GM12878 (cell line): ENCODE measurements at regions not wholly inside any gene's neighbourhood (a gene's known extent, or its start where the extent isn't known, plus 50 kb on each side); places are given as distances from the start of the nearest gene placed in this dataset.

ENCODE experiments used
- ATAC-seq: fragments of 200-7000 bp; cut with Tn5 transposase; 3 replicates; pipeline ENCODE4 v1.9.1; 2020; ENCODE audit warnings: mild to moderate bottlenecking, moderate library complexity
- BruUV-seq: library from RNA; stranded (reverse); fragments of 400-500 nt; replicated peaks from 2 replicates; lab custom pipeline; 2021; lab: Mats Ljungman, UMichigan
- CTCF ChIA-PET: fragments of 300-600 bp; sonication (Branson Sonifier 250); formaldehyde crosslinking; extraction: SDS; loops from one replicate; lab custom pipeline; 2021; ENCODE audit warnings: inconsistent platforms; lab: Yijun Ruan, JAX
- POLR2A ChIA-PET: fragments of 350-600 bp; formaldehyde crosslinking; extraction: SDS; loops from one replicate; lab custom pipeline; 2021; ENCODE audit warnings: inconsistent platforms; lab: Charles Lee
- RAD21 ChIA-PET: fragments of 300-600 bp; sonication (Branson Sonifier 250); formaldehyde crosslinking; loops from one replicate; lab custom pipeline; 2023; ENCODE audit warnings: antibody characterized with exemption; ENCODE audit not compliant: unreplicated experiment; lab: Charles Lee
- SMC1A ChIA-PET: fragments of 300-600 bp; sonication (Branson Sonifier 250); formaldehyde crosslinking; loops from one replicate; lab custom pipeline; 2023; ENCODE audit not compliant: unreplicated experiment, uncharacterized antibody; lab: Charles Lee
- DNase-seq: peaks from one replicate; pipeline ENCODE4 v3.0.0-alpha.2; 2011; ENCODE audit warnings: low read depth, low spot score
- FAIRE-seq: peaks from 3 replicates; lab custom pipeline; 2011; peaks lifted over from hg19 to GRCh38; lab: Jason Lieb, UNC
- H2AFZ ChIP-seq: 2 replicates; pipeline ENCODE4 v1.6.0; 2011; ENCODE audit warnings: low read depth, low read length, control low read depth; ENCODE audit not compliant: control insufficient read depth
- H3K27ac ChIP-seq: 2 replicates; pipeline ENCODE4 v1.5.1; 2011; ENCODE audit warnings: control low read depth; ENCODE audit not compliant: control insufficient read depth, insufficient read depth
- H3K27me3 ChIP-seq, 2 experiments: replicated peaks in 1 of 2; 2 replicates each; pipeline versions ENCODE4 v1.6.0 to v1.6.1; 2011; ENCODE audit warnings: low read length in 1 of 2; ENCODE audit not compliant: control insufficient read depth in 2 of 2, insufficient read depth in 2 of 2
- H3K36me3 ChIP-seq, 2 experiments: 2 replicates each; pipeline ENCODE4 v1.5.1; 2011; ENCODE audit warnings: low read length in 1 of 2; ENCODE audit not compliant: control insufficient read depth in 2 of 2, insufficient read depth in 2 of 2
- H3K4me1 ChIP-seq: 2 replicates; pipeline ENCODE4 v1.6.1; 2011; ENCODE audit warnings: mild to moderate bottlenecking, low read length, moderate library complexity, mixed read lengths; ENCODE audit not compliant: control insufficient read depth, insufficient read depth
- H3K4me2 ChIP-seq: 2 replicates; pipeline ENCODE4 v1.6.0; 2011; ENCODE audit warnings: control low read depth; ENCODE audit not compliant: control insufficient read depth, insufficient read depth
- H3K4me3 ChIP-seq: fragments of 200-600 bp; sonication (generic); 2 replicates; pipeline ENCODE4 v1.5.1; 2016
- H3K79me2 ChIP-seq: 2 replicates; pipeline ENCODE4 v1.6.0; 2011; ENCODE audit warnings: low read length; ENCODE audit not compliant: control insufficient read depth, insufficient read depth
- H3K9ac ChIP-seq: 2 replicates; pipeline ENCODE4 v1.8.0; 2011; ENCODE audit warnings: low read length, control low read depth, mixed read lengths; ENCODE audit not compliant: control insufficient read depth, insufficient read depth
- H3K9me3 ChIP-seq: replicated peaks from 3 replicates; pipeline ENCODE4 v1.5.1; 2011; ENCODE audit warnings: mild to moderate bottlenecking, low read length; ENCODE audit not compliant: control insufficient read depth, insufficient read depth
- H4K20me1 ChIP-seq: 2 replicates; pipeline ENCODE4 v1.6.0; 2011; ENCODE audit not compliant: control insufficient read depth, insufficient read depth
- BHLHE40 ChIP-seq, 2 experiments: fragments of 450-650 bp in 1 of 2; IDR thresholded peaks; 2 replicates each; pipeline ENCODE4 v1.6.1; 2011 to 2017; ENCODE audit warnings: low read depth in 2 of 2, borderline replicate concordance in 1 of 2, improper control_type of control experiment in 1 of 2, low read length in 1 of 2, mild to moderate bottlenecking in 1 of 2
- BMI1 ChIP-seq: fragments of 450-650 bp; IDR thresholded peaks from 2 replicates; pipeline ENCODE4 v1.6.1; 2016; ENCODE audit warnings: mild to moderate bottlenecking, moderate library complexity, borderline replicate concordance
- JUNB ChIP-seq: IDR thresholded peaks from 2 replicates; pipeline ENCODE4 v1.6.1; 2016; ENCODE audit warnings: antibody characterized with exemption, mild to moderate bottlenecking
- MYC ChIP-seq: IDR thresholded peaks from 2 replicates; pipeline ENCODE4 v1.6.1; 2011; ENCODE audit warnings: mild to moderate bottlenecking, low read length, moderate library complexity, inconsistent platforms; ENCODE audit not compliant: insufficient read depth, insufficient replicate concordance, insufficient read length, severe bottlenecking
- NR2F1 ChIP-seq: fragments of 450-650 bp; conservative IDR thresholded peaks from 2 replicates; pipeline ENCODE4 v1.6.1; 2017; ENCODE audit warnings: mild to moderate bottlenecking
- SPI1 ChIP-seq: IDR thresholded peaks from 2 replicates; pipeline ENCODE4 v1.6.1; 2011; ENCODE audit warnings: low read depth, mild to moderate bottlenecking, low read length, moderate library complexity, borderline replicate concordance; ENCODE audit not compliant: insufficient read depth
- ZZZ3 ChIP-seq: IDR thresholded peaks from 2 replicates; pipeline ENCODE4 v1.6.1; 2011; ENCODE audit warnings: low read depth; ENCODE audit not compliant: control insufficient read depth, insufficient read length
- WGBS: methylation state at CpG from one replicate; pipeline ENCODE4 v1.1.6; 2016; ENCODE audit warnings: low lambda C conversion rate; ENCODE audit not compliant: insufficient replicate concordance, insufficient coverage; ENCODE audit errors: missing lambda C conversion rate; 5-methylcytosine and 5-hydroxymethylcytosine counted together
- in situ Hi-C: fragments of 300-500 bp; cut with MboI; formaldehyde crosslinking; loops from 9 replicates; pipeline ENCODE4 v1.14.3; 2018; ENCODE audit warnings: mixed read lengths
- intact Hi-C: fragments of 100-400 bp; cut with micrococcal nuclease; formaldehyde crosslinking; loops from one replicate; pipeline ENCODE4 v1.14.2; 2022; ENCODE audit not compliant: unreplicated experiment
- TF ChIP-seq, protein P1 (sequence below): fragments of 450-650 bp; IDR thresholded peaks from 2 replicates; pipeline ENCODE4 v1.6.1; 2017; ENCODE audit warnings: mild to moderate bottlenecking, moderate library complexity
- TF ChIP-seq, protein P2 (sequence below): IDR thresholded peaks from 2 replicates; pipeline ENCODE4 v1.6.1; 2011; ENCODE audit warnings: low read depth, mild to moderate bottlenecking, low read length, moderate library complexity, borderline replicate concordance; ENCODE audit errors: extremely low read depth

DNA sequence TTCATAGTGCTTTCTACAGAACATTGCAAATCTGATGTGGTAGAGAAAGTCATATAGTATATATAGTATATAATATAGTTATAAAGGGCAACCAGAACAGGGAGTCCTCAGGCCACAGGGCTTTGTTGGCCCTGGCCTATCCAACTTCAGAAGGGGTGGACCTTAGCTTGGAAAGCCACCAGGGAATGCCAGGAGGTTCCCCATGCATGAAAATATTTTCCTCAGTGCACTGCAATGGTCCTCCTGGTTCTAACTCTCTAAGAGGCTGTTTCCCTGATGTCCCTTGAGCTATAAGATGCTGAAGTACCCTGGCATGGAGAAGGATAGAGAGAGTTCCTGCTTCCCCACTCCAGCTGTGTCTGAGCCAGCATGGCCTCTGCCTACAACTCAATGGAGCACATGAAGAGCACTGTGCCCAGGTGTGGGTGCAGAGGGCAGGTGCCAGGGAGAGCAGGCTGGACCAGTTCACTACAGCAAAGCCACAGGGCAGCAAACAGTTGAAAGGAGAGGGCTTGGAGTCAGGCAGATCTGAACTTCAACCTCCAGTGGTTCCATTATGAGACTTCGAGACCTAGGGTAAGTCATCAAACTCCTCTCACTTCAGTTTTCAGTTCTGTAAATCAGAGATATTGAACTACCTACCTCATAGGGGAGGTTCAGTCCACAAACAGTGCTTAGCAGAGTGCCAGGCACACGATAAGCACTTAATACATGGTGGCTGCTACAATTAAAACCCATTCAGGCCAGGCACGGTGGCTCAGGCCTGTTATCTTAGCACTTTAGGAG, 183.1 kb downstream of the SALL1 start:
- ATAC-seq, result peak; percentile 76
- 39% methylated on average over 3 of the region's 3 CpGs for WGBS
- H3K4me2 ChIP-seq, result no peak overlapping the region
- H3K79me2 ChIP-seq, result no peaks in the 10 kb centered on the region
- H3K9me3 ChIP-seq, result no peaks in the 10 kb centered on the region
- ChIA-PET CTCF (no interaction called here), POLR2A (no interaction called here)
- in situ Hi-C loops, result no loop called here
- no peak for DNase-seq
- H3K27me3 ChIP-seq, result no peaks in the 10 kb centered on the region
- no peak for TF ChIP-seq BHLHE40 (IDR thresholded peaks at IDR 0.05; ENCODE audit: borderline replicate concordance in 1 of 2, low read depth in 2 of 2, low read length in 1 of 2)
- TF ChIP-seq JUNB, result peak; percentile 41; the same call in 1 of the 2 replicates
- TF ChIP-seq SPI1, result peak; percentile 51; the same call in 1 of the 2 replicates
- TF ChIP-seq NR2F1, result peak; percentile 71
- TF ChIP-seq, protein P1, sequence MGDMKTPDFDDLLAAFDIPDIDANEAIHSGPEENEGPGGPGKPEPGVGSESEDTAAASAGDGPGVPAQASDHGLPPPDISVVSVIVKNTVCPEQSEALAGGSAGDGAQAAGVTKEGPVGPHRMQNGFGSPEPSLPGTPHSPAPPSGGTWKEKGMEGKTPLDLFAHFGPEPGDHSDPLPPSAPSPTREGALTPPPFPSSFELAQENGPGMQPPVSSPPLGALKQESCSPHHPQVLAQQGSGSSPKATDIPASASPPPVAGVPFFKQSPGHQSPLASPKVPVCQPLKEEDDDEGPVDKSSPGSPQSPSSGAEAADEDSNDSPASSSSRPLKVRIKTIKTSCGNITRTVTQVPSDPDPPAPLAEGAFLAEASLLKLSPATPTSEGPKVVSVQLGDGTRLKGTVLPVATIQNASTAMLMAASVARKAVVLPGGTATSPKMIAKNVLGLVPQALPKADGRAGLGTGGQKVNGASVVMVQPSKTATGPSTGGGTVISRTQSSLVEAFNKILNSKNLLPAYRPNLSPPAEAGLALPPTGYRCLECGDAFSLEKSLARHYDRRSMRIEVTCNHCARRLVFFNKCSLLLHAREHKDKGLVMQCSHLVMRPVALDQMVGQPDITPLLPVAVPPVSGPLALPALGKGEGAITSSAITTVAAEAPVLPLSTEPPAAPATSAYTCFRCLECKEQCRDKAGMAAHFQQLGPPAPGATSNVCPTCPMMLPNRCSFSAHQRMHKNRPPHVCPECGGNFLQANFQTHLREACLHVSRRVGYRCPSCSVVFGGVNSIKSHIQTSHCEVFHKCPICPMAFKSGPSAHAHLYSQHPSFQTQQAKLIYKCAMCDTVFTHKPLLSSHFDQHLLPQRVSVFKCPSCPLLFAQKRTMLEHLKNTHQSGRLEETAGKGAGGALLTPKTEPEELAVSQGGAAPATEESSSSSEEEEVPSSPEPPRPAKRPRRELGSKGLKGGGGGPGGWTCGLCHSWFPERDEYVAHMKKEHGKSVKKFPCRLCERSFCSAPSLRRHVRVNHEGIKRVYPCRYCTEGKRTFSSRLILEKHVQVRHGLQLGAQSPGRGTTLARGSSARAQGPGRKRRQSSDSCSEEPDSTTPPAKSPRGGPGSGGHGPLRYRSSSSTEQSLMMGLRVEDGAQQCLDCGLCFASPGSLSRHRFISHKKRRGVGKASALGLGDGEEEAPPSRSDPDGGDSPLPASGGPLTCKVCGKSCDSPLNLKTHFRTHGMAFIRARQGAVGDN, result no peak
- TF ChIP-seq MYC, result no peak
- TF ChIP-seq, protein P2, sequence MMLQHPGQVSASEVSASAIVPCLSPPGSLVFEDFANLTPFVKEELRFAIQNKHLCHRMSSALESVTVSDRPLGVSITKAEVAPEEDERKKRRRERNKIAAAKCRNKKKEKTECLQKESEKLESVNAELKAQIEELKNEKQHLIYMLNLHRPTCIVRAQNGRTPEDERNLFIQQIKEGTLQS, result no peak
- TF ChIP-seq ZZZ3, result no peak
- no peak for TF ChIP-seq BMI1
- TF ChIP-seq, all 136 proteins: peak for 3
- Histone ChIP-seq H4K20me1 (no peaks in the 10 kb centered on the region), H3K4me1 (0 out of 2 replicates have a peak, but pooled peaks cover 2% of the 10 kb centered on the region), H2AFZ (no peak overlapping the region), H3K9ac (no peak overlapping the region), H3K36me3 (no peaks in the 10 kb centered on the region), H3K4me3 (no peak overlapping the region), H3K27ac (no peak overlapping the region)
- no TSS peak for BruUV-seq
- intact Hi-C loops, result no loop called here
- ChIA-PET RAD21 (no interaction called here), SMC1A (no interaction called here)
- FAIRE-seq, result no peak
